Astrocyte (in vitro differentiated cells and primary cell): ENCODE measurements at regions not wholly inside any gene's neighbourhood (a gene's known extent, or its start where the extent isn't known, plus 50 kb on each side); places are given as distances from the start of the nearest gene placed in this dataset.

Source experiments
- EZH2 ChIP-seq: IDR thresholded peaks from 2 replicates; pipeline ENCODE4 v1.6.1; 2012; ENCODE audit warnings: mild to moderate bottlenecking, low read length, inconsistent platforms; ENCODE audit not compliant: insufficient read depth
- TF ChIP-seq, protein P1 (sequence below): IDR thresholded peaks from 2 replicates; pipeline ENCODE4 v1.5.1; 2011; ENCODE audit warnings: low read depth, mild to moderate bottlenecking, inconsistent platforms, low read length, moderate library complexity; ENCODE audit not compliant: insufficient read depth

DNA sequence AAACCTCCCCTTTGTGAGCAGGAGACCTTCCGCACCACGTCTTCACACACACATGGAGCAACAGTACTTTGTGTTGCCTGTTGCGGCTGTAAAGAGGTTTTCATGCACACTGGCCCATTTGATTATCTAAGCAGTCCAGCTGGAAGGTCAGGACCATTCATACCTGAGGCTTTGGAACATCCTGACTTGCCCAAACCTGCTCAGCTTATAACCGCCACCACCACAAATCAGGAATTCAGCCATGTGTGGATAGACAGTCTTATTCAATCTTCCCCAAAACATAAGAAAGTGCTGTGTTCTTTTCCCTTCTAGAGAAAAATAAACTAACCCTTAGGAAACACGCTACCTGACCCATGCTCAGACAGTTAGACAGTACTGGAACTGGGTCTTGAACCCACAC lies 81.6 kb upstream of the XYLT1 start:
- TF ChIP-seq, protein P1, sequence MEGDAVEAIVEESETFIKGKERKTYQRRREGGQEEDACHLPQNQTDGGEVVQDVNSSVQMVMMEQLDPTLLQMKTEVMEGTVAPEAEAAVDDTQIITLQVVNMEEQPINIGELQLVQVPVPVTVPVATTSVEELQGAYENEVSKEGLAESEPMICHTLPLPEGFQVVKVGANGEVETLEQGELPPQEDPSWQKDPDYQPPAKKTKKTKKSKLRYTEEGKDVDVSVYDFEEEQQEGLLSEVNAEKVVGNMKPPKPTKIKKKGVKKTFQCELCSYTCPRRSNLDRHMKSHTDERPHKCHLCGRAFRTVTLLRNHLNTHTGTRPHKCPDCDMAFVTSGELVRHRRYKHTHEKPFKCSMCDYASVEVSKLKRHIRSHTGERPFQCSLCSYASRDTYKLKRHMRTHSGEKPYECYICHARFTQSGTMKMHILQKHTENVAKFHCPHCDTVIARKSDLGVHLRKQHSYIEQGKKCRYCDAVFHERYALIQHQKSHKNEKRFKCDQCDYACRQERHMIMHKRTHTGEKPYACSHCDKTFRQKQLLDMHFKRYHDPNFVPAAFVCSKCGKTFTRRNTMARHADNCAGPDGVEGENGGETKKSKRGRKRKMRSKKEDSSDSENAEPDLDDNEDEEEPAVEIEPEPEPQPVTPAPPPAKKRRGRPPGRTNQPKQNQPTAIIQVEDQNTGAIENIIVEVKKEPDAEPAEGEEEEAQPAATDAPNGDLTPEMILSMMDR, result no peak
- no peak for TF ChIP-seq EZH2
